PFSK-1 (cell line): ENCODE measurements at regions not wholly inside any gene's neighbourhood (a gene's known extent, or its start where the extent isn't known, plus 50 kb on each side); places are given as distances from the start of the nearest gene placed in this dataset.

Experiments used
- FOXP2 ChIP-seq: optimal IDR thresholded peaks from 2 replicates; pipeline ENCODE3; 2011; ENCODE audit warnings: borderline replicate concordance, control low read depth, inconsistent platforms; ENCODE audit not compliant: insufficient read depth; ENCODE audit errors: extremely low read length, extremely low read depth
- POLR2AphosphoS5 ChIP-seq: IDR thresholded peaks from 2 replicates; pipeline ENCODE4 v1.6.1; 2012; ENCODE audit warnings: low read depth, mild to moderate bottlenecking, control low read depth, low read length, moderate library complexity
- REST ChIP-seq, 2 experiments: IDR thresholded peaks; 2 replicates each; pipeline versions ENCODE4 v1.6.1 to v1.8.0; 2011 to 2012; ENCODE audit warnings: low read depth in 2 of 2, low read length in 2 of 2, control low read depth in 1 of 2, inconsistent platforms in 1 of 2, mild to moderate bottlenecking in 1 of 2, moderate library complexity in 1 of 2; ENCODE audit not compliant: insufficient read depth in 1 of 2
- SIN3A ChIP-seq: IDR thresholded peaks from 2 replicates; pipeline ENCODE4 v1.6.1; 2012; ENCODE audit warnings: mild to moderate bottlenecking, low read length, moderate library complexity, borderline replicate concordance; ENCODE audit not compliant: insufficient read depth
- TAF1 ChIP-seq: IDR thresholded peaks from 2 replicates; pipeline ENCODE4 v1.6.1; 2012; ENCODE audit warnings: low read length, control low read depth, borderline replicate concordance; ENCODE audit not compliant: insufficient read depth

- TF ChIP-seq POLR2AphosphoS5 (no peak), REST (IDR thresholded peaks at IDR 0.05; ENCODE audit: insufficient read depth in 1 of 2, low read depth in 2 of 2, low read length in 2 of 2) (no peak), TAF1 (no peak), SIN3A (no peak), FOXP2 (no peak)
These were observed 97.0 kb downstream of the IER5 start for GRCh38 chr1:181185461-181185860.
